ENCODE measurements at regions not wholly inside any gene's neighbourhood (a gene's known extent, or its start where the extent isn't known, plus 50 kb on each side); places are given as distances from the start of the nearest gene placed in this dataset.

DNA sequence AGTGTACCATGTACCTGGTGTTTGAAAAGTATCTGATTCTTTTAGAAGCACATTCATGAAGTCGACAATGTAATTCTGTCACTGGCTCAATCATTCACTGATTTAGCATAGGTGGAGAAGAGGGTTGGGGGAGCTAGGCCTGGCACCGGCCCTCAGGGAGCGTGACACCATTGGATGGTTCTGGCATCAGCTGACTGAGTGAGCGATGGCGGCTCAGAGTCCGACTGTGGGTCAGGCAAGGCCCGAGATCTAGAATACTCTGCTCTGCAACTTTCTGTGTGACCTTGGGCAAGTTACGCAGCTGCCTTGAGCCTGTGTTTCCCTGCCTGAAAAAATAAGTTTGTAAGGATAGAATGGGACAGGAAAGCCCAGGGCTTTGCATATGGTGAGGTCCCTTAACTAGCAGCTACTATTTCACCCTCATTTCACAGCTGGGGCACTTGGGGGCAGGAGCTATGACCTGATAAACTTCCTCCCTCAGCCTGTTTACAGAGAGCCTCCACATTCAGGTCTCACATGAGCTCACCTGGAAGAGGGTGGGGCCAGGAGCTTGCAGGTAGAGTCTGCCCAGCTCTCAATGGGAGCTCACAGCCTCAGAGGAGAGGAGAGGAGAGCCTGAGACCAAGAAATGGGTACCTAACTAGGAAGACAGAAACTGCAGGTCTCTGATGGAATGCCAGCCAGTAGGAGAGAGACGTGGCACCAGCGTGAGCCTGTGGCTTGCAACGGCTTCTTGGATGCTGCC is 153.7 kb upstream of the TLE3 start:
- Mint-ChIP-seq H3K9me3 (no peaks in the 10 kb centered on the region), H3K4me1 (peaks cover 45% of the 10 kb centered on the region), H3K4me3 (no peak overlapping the region), H3K27me3 (no peaks in the 10 kb centered on the region), H3K27ac (no peak overlapping the region), H3K36me3 (no peaks in the 10 kb centered on the region)
- no peak for ATAC-seq

DNA sequence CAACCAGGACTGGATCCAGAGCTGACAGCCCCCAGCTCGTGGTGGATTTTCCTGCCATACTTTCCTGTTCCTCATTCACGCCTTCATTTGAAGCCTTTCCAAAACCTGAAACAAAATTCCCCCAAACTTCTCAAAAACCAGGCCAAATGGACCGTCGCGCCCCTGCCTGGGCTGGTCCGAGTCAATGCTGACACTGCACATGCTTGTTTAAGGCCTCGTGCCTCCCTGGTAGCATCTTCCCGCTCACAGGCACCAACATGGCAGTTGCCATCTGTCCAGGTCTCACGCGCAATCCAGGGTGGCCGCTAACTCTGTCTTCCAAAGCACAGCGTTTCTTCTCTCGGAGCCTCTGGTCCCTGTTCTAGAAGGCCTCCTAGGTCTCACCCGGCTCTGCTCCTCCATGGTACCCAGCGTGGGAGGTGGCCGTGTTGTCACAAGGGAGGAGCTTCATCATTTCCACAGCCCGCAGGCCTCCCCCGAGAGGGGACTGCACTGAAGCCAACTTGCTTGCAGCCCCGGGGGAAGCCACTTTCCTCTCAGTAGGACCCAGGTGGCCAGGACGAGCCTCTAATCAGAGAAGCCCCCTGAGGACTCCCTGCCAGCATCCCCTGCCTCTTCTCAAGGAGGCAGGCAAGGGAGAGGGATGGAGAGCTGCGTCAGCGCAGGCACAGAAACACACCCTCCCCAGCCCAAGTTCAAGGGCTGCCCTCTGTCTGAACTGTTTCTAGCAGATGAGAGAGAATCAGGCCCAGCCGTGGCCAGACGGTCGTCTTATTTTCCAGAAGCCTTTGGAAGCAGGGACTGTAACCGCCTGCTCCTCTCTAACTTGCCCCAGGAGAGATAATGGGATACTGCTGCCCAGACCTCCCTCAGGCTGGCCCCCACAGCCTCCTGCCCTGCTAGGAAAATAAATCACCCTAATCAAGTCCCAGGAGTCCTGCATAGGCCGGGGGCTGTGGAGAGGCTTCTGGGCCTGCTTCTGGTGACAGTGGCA is 152.8 kb upstream of the TLE3 start:
- H3K4me3 Mint-ChIP-seq = no peak overlapping the region
- ATAC-seq = no peak
- peaks cover 54% of the 10 kb centered on the region for H3K4me1 Mint-ChIP-seq
- H3K27me3 Mint-ChIP-seq = no peaks in the 10 kb centered on the region
- no peaks in the 10 kb centered on the region for H3K36me3 Mint-ChIP-seq
- H3K9me3 Mint-ChIP-seq = no peaks in the 10 kb centered on the region
- H3K27ac Mint-ChIP-seq = no peak overlapping the region

DNA sequence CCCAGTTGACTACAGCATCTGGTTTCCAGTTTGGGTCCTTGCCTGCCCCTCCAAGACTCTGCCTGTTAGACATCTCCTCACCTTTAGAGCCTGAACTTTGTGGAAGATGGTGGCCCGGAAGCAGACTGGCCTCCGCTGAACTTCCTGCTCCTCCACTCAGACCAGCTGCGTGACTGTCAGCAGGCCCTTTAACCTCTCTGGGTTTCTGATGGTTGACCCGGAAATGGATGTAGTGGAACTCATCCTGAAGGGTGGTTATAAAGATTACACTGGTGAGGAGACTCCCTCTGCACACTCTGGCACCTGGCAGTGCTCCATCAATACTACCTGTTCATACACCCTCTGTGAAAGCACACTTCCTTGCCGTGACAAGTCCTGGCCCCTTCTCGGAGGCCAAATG is 151.9 kb upstream of the TLE3 start:
- H3K9me3 Mint-ChIP-seq = no peaks in the 10 kb centered on the region
- no peaks in the 10 kb centered on the region for H3K36me3 Mint-ChIP-seq
- ATAC-seq = no peak
- no peak overlapping the region for H3K4me3 Mint-ChIP-seq
- peaks cover 57% of the 10 kb centered on the region for H3K4me1 Mint-ChIP-seq
- H3K27ac Mint-ChIP-seq = no peak overlapping the region
- H3K27me3 Mint-ChIP-seq = no peaks in the 10 kb centered on the region

DNA sequence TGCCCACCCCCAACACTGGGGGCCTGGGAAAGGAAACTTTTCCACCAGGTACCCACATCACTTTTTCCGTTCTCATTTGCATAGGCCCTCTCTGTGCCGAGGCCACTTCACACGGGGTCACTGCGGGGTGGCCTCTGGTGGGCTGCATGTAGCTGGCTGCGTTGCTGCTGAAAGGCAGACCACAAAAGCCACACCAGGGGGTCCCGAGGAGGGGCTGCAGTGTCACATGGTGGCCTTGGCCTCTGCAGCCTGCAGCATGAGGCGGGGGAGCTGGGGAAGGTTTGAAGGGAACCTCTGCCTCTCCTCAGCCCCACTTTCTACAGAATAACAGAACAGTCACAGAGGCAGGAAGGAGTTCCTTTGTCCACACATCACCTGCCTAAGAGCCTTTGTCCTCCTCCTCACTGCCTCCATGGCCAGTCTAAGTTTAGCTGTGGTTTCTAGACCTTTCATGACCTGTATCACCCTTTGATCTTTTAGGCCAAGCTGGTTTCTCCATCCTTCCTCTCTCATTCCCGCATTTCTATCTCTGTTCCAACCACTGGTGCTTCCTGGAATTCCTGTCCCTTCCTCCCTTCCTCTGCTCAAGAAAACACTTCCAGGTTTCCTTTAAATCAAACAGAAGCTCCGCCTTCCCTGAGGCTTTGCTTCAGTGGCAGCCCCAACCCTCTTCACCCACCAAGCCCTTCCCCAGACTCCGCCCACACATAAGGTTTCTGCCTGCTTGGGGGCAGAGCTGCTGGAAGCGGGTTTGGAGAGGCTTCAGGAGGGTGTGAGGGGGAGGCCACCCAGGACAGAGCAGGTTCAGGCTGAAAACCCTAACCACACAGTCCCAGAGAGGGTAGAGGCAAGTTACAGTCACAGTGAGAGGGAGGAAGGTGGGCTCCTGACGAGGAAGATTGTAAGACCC is 150.7 kb upstream of the TLE3 start:
- ATAC-seq = peak; percentile 20
- H3K9me3 Mint-ChIP-seq = no peaks in the 10 kb centered on the region
- H3K36me3 Mint-ChIP-seq = no peaks in the 10 kb centered on the region
- H3K27ac Mint-ChIP-seq = peak overlapping the region; percentile 30
- H3K4me1 Mint-ChIP-seq = peaks cover 57% of the 10 kb centered on the region
- peak overlapping the region; percentile 33 for H3K4me3 Mint-ChIP-seq
- no peaks in the 10 kb centered on the region for H3K27me3 Mint-ChIP-seq

DNA sequence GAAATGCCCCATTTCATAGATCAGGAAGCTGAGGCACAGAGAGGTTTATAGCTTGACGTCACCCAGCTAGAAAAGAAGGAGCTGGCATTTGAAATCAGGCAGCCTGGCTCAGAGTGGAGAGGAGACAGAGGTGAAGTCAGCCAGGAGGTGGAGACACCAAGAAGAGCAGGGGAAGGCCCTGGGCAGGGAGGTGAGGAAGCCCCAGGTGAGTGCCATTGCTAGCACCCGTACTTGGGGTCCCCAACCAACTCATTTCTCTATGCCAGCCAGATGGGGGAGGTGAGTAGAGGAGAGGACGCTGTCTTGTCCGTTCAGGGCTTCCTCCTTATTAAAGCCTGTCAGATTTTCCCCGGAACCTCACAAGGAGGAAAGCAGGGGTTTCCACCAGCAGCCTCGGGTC is 149.6 kb upstream of the TLE3 start:
- no peaks in the 10 kb centered on the region for H3K9me3 Mint-ChIP-seq
- no peaks in the 10 kb centered on the region for H3K36me3 Mint-ChIP-seq
- H3K27me3 Mint-ChIP-seq = no peaks in the 10 kb centered on the region
- no peak for ATAC-seq
- H3K4me1 Mint-ChIP-seq = peaks cover 64% of the 10 kb centered on the region
- peak overlapping the region; percentile 14 for H3K27ac Mint-ChIP-seq
- H3K4me3 Mint-ChIP-seq = no peak overlapping the region

DNA sequence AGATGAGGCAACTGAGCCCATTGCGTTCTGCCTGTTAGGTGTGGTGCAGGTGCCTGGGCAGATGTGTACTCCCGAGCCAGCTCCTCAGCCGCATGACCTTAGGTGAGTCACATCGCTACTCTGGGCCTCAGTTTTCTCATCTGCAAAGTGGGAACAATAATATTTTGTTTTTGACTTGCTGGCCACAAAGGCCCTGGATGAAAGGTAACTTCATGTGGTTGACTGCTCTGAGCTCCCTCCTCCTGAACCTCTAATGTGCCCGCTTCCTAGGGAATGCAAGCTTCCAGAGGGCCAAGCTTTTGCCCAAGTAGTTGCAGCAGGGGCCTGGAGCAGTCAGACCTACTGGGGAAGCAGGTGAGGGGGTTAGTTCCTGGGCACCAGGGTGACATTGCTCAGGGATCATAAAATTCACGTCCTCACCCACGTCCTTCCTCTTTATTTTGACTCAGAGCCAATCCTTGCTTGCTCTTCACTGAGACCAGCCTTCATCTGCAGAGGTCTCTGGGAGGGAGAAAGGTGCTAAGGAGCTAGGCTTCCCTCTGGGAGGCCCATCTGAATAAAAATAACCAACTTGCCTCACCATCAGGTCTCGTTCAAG is 149.0 kb upstream of the TLE3 start:
- ATAC-seq = no peak
- no peak overlapping the region for H3K4me3 Mint-ChIP-seq

DNA sequence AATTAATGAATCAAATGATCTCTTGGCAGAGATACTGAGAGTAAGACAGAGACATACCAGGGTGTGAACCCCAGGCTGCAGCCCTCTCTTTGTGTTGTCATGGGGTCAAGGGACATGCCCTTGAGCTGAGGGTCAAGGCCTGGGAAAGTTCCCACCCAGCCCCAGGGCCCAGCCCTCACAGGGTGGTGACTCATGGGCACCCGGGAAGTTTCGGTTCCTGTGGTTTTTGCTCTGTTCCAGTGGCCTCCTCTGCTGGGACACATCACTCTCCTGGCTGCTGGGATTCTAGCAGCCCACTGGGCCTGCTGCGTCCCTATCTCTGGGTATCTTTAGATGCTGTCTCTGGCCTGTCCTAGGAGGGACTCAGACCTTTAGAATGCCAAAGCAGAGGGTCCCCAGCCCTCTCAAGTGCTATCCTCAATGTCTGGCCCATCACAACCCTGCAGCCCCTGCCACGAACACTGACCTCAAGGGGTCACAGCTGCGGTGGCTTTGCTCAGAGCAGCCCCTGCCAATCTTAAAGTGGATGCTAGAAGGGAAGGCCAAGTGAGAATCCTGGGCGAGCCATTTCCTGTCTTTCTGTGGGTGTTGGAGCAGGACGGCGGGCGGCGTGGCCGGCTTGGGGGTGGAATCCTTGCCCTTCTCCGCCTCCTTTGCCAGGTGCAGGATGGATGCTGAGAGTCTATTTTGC is 148.4 kb upstream of the TLE3 start:
- ATAC-seq = peak; percentile 28
- Mint-ChIP-seq H3K27ac (no peak overlapping the region), H3K4me3 (no peak overlapping the region), H3K36me3 (no peaks in the 10 kb centered on the region), H3K4me1 (peaks cover 64% of the 10 kb centered on the region), H3K9me3 (no peaks in the 10 kb centered on the region), H3K27me3 (no peaks in the 10 kb centered on the region)

More for the DNA sequence above, 149.0 kb upstream of the TLE3 start:
- Mint-ChIP-seq H3K27me3 (no peaks in the 10 kb centered on the region), H3K4me1 (peaks cover 64% of the 10 kb centered on the region), H3K36me3 (no peaks in the 10 kb centered on the region), H3K27ac (peak overlapping the region; percentile 14), H3K9me3 (no peaks in the 10 kb centered on the region)

DNA sequence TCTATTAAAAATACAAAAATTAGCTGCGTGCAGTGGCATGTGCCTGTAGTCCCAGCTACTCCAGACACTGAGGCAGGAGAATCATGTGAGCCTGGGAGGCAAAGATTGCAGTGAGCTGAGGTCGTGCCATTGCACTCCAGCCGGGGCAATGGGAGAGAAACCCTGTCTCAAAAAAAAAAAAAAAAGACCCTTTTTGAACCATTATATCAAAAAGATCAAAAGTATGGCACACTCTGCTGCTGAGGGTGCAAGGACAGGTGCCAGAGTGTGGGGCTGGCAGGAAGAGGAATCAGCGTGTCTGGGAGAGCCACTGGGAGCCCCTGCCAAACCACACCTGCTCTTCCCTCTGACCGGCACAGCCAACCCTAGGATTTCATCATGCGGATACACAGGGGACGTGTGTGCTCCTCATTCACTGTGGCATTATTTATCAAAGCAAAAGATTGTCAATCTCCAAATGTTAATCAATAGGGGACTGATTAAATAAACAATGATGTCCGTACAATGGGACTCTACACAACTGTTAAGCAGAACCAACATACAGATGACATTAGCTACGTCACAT is 147.3 kb upstream of the TLE3 start:
- Mint-ChIP-seq H3K27ac (no peak overlapping the region), H3K9me3 (no peaks in the 10 kb centered on the region), H3K27me3 (no peaks in the 10 kb centered on the region), H3K36me3 (no peaks in the 10 kb centered on the region), H3K4me1 (peaks cover 66% of the 10 kb centered on the region), H3K4me3 (no peak overlapping the region)
- no peak for ATAC-seq

DNA sequence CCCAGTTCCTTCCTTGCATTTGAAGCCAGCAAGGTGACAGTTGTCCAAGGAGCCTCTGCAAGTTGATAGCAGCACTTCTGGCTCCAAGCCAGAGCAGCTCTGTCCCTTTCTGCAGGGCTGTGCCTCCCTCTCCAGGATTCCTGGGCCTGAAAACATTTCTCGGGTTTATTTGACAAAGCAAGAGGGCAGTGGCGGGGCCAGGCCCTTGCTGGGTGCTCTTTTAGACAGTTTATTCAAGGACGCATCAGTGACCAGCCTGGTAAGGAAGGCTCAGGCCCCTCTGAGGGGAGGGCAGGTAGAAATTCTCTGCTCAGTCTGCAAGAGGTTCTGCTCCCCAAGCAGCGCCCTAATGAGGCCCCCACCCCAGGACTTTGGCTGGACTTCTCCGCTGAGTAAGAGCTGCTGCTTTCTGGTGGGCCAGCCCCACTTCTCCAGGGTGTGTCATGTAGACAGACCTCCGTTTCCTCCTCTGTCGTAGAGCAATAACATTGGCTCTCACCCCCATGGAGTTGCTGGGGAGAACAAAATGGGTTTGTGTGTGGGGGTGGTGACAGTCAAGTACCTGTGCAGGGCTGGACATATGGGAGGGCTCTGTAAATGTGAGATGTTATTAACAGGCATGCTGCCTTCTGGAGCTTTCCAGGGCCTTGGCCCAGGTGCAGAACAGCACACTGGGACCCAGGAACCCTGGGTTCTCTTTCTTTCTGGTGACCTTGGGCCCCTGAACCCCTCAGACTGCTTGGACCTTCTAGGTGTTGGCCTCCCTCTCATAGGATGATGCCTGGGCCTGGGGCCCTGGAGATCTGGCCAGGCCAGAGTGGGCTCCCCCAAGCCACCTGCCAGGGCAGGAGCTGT is 146.2 kb upstream of the TLE3 start:
- Mint-ChIP-seq H3K27ac (no peak overlapping the region), H3K9me3 (no peaks in the 10 kb centered on the region), H3K4me3 (no peak overlapping the region), H3K4me1 (peaks cover 70% of the 10 kb centered on the region), H3K36me3 (no peaks in the 10 kb centered on the region), H3K27me3 (no peaks in the 10 kb centered on the region)
- no peak for ATAC-seq

DNA sequence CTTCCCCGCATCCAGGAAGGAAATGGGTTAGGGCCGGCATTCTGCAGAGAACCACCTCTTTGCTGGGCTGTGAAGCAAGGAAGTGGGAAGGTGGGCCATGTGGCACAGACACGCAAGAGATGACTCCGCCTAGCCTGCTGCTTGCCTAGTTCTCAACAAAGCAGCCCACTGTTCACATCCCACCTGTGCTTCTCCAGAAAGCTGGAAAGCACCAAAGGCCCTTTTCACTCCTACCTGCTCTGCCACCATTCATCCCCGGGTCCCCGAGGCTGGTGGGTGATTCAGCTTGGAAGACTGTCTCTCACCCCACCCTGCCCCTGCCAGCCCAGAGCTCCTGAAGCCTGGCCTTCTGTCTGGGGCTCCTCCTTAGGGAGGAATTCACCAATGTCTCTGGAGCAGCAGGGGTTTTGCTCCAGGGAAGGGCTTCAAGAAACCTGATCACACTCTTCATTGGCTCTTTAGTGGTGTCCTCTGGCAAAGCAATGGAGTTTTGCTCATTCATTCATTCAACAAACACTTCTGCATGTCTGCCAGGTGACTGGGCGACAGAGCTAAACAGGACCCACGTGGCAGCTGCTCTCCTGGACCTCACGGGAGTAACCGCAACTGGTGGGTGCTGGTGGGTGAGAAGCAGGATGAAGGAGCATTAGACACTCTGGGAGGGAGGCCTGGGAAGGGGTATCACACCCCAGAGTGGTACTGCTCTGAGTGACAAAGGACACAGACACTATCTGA is 145.4 kb upstream of the TLE3 start:
- Mint-ChIP-seq H3K27ac (no peak overlapping the region), H3K27me3 (no peaks in the 10 kb centered on the region), H3K9me3 (no peaks in the 10 kb centered on the region), H3K4me3 (no peak overlapping the region), H3K4me1 (peaks cover 64% of the 10 kb centered on the region), H3K36me3 (no peaks in the 10 kb centered on the region)
- no peak for ATAC-seq

DNA sequence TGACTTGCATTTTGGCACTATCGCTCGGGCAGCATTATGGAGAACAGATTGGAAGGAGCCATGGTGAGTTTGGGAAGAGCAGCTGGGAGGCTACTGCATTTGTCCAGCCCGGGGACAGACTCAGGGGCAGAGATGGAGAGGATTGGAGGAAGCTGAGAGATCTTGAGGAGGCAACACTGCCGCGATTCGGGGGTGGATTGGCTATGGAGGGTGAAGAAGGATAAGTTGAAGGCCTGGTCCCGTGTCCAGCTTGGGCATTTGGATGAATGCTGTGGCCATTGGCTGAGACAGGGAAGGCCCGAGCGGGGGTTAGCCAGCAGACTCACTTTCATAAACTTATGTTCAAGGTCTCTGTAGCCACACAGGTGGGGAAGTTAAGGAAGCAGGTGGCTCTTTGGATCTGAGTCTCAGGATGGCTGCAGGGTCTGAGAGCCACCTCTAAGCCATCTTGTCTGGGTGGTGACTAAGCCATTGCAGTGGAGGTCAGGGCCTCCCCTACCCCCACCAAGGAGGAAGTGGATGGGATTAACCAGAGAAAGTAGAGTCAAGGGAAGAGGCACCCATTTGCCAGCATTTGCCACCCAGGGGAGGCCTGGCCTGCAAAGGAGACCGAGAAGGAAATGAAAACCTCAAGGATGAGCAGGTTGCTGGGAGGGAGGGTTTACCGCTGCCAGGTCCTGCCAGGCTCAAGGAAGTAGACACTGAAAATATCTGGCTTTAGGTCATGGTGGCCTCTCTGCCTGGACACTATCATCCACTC is 144.0 kb upstream of the TLE3 start:
- H3K4me3 Mint-ChIP-seq = no peak overlapping the region
- no peaks in the 10 kb centered on the region for H3K27me3 Mint-ChIP-seq
- no peak for ATAC-seq
- H3K36me3 Mint-ChIP-seq = no peaks in the 10 kb centered on the region
- H3K9me3 Mint-ChIP-seq = no peaks in the 10 kb centered on the region
- peaks cover 57% of the 10 kb centered on the region for H3K4me1 Mint-ChIP-seq
- peak overlapping the region; percentile 15 for H3K27ac Mint-ChIP-seq

DNA sequence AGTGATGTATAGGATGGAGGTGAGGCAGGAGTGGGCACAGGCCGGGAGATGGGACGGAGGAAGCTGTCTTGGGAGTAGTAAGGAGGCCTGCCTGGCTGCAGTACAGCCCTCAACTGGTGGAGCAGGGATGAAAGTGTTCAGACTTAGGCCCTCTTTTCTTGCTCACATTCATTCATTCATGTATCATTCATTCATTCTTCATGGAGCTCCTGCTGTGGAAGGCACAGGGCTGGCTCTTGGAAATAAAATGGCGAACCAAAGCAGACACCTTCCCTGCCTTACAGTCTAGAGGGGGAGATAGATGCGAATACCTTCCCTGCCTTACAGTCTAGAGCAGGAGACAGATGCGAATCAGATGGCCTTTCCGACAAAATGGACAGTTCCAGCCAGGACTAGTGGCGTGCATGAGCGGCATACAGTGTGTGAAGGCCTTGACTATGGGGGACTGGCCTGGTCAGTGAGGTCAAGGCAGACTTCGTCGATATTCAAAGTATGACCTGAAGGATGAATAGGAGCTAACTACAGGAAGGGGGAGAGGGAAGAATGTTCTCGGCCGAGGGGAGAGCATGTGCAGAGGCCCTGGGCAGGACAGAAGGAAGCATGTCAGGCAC is 143.2 kb upstream of the TLE3 start:
- Mint-ChIP-seq H3K27ac (peak overlapping the region; percentile 15), H3K36me3 (no peaks in the 10 kb centered on the region), H3K27me3 (no peaks in the 10 kb centered on the region), H3K9me3 (no peaks in the 10 kb centered on the region), H3K4me3 (no peak overlapping the region), H3K4me1 (peaks cover 57% of the 10 kb centered on the region)
- ATAC-seq = no peak
